GM20000 (cell line): ENCODE measurements at regions not wholly inside any gene's neighbourhood (a gene's known extent, or its start where the extent isn't known, plus 50 kb on each side); places are given as distances from the start of the nearest gene placed in this dataset.
"Not testable (repeated sequence)": the region's sequence is repeated elsewhere in the genome, so short reads cannot be mapped to it uniquely, and the experiment has no call there.

ENCODE experiments used
- DNase-seq: peaks from one replicate; pipeline ENCODE4 v3.0.0; 2012; ENCODE audit warnings: low spot score
- TF ChIP-seq, protein P1 (sequence below): IDR thresholded peaks from 2 replicates; pipeline ENCODE4 v1.5.1; 2012; ENCODE audit warnings: mild to moderate bottlenecking, control low read depth; ENCODE audit errors: extremely low read depth, missing control alignments

DNA sequence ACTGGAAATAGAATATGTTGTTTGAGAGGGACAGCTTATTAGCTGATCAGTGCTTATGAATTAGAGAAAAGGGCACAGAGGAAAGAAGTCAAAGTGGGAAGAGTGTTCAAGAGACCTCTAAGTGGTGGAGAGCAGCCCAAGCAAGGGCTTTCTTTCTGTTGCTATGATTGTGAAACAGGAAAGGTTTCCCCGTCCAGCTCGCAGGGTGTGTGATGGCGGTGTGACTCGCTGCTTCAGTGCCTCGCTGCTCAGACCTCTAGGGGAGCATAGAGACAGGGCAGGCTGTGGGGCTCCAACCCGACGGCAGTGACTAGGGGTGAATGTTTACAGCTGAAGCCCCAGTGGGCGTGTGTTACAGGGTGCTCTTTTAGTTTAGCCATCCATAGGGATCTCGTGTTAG, 166.5 kb upstream of the COPS8 start:
- TF ChIP-seq, protein P1, sequence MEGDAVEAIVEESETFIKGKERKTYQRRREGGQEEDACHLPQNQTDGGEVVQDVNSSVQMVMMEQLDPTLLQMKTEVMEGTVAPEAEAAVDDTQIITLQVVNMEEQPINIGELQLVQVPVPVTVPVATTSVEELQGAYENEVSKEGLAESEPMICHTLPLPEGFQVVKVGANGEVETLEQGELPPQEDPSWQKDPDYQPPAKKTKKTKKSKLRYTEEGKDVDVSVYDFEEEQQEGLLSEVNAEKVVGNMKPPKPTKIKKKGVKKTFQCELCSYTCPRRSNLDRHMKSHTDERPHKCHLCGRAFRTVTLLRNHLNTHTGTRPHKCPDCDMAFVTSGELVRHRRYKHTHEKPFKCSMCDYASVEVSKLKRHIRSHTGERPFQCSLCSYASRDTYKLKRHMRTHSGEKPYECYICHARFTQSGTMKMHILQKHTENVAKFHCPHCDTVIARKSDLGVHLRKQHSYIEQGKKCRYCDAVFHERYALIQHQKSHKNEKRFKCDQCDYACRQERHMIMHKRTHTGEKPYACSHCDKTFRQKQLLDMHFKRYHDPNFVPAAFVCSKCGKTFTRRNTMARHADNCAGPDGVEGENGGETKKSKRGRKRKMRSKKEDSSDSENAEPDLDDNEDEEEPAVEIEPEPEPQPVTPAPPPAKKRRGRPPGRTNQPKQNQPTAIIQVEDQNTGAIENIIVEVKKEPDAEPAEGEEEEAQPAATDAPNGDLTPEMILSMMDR: no peak
- DNase-seq: no peak

- DNase-seq: not testable (repeated sequence)
Observed at GRCh38 chr2:236919801-236920379, 165.8 kb upstream of the COPS8 start.

DNA sequence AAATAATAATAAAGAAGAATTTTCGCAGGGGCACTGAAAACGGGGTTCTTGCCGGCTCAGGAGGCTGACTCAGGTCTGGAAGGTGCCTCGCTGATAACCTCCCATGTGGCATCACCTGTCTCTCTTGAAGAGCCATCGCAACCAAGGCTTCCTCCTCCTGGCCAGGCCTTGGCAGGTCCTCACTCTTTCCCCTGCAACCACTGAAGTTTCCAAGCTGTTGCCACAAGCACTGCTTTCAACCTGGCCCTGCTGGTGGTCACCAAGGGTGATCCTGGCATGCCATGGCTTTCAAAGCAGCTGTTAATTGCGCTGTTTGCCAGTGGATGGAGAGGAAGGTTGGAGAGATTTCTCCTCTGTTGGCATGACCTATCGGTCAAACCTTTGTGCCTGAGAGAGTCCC, 163.6 kb upstream of the COPS8 start:
- no peak for DNase-seq
- TF ChIP-seq, protein P1: no peak

GRCh38 chr2:236928380-236929037, 157.2 kb upstream of the COPS8 start:
- DNase-seq: no peak
- TF ChIP-seq, protein P1: no peak

GRCh38 chr2:236932831-236933361, 152.8 kb upstream of the COPS8 start:
- DNase-seq: no peak
- TF ChIP-seq, protein P1: no peak

DNA sequence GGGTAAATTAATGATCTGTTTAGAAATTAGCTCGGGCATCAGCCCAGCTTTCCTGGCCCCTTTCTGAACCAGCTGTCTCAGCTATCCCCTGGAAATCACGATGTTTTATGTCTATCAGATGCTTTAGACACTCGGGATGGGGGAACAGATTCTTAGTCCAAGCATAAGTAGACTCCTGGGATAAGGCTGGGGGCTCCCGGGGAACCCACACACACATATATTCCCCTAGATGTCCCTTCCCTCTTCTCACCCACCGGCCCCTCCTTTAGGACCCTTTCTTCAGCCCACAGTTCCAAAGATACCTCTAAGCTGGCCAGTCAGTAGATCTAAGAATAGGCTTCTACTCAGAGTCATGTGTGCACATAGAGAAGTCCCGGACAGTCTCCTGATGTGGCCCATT, 151.5 kb upstream of the COPS8 start:
- DNase-seq: no peak
- TF ChIP-seq, protein P1: no peak

DNA sequence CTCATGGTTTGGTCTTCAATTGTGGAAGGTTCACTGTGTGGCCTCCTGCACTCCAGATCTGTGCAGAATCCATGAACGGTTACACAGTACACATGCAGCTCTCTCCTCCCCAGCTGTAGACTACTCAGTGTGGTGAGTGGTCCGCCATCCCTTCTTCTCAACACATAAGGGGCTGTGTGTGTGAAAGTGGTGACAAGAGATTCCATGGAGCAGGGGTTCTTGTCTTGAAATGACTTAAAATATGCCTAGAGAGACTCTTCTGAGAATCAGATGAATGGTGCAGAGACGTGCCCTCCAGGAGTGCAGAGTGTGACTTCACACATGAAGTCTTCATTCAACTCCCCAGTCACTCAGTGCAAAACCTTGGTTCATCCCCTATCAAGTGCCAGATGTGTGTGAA, 151.0 kb upstream of the COPS8 start:
- no peak for DNase-seq
- TF ChIP-seq, protein P1: no peak

GRCh38 chr2:236935083-236935482, 150.6 kb upstream of the COPS8 start:
- TF ChIP-seq, protein P1: no peak
- DNase-seq: no peak
